ENCODE measurements at regions not wholly inside any gene's neighbourhood (a gene's known extent, or its start where the extent isn't known, plus 50 kb on each side); places are given as distances from the start of the nearest gene placed in this dataset.
"Not testable (repeated sequence)": the region's sequence is repeated elsewhere in the genome, so short reads cannot be mapped to it uniquely, and the experiment has no call there.

- no peak for DNase-seq
Measured at GRCh38 chr4:138790706-138791340, 224.8 kb upstream of the NOCT start.

DNA sequence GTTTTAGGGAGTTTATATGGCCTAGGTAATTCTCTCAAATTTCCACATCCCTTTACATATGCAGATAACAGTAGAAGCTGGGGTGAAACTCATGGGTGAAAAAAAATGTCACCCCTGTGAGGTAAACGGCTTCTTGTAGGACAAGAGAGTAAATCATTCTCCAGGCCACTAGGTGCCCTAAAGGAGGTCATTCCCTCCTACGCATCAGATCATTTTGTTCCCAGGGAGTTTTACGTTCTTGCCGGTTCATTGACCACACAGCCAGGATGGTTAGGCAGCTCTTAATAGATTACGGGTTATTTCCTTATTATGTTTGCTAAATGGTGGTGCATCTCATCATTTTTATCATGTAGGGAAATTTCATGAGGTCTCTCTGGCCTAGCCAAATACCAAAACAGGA is 225.8 kb upstream of the NOCT start:
- DNase-seq, result no peak

GRCh38 chr4:138788857-138789256 is 226.7 kb upstream of the NOCT start:
- no peak for DNase-seq

DNA sequence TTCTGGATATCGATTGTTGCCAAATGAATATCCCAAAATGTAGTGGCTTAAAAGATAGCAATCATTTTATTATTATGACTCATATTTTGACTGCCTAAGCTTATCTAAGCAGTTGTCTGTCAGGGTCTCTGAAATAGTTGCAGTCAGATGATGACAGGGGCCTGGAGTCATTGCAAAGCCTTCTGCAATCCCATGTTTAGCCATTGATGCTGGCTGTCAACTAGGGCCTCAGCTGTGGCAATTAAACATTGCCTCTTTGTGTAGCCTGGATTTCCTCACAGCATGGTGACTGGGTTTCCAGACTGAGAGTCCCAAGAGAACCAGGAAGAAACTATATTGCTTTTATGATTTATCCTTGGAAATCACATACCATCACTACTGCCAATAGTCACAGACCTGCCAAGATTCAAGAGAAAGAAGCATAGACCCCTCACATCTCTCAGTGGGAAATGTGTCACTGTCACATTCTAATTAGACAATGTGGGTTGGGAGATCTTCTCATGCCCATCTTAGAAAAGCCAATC is 227.3 kb upstream of the NOCT start:
- DNase-seq, result no peak

DNA sequence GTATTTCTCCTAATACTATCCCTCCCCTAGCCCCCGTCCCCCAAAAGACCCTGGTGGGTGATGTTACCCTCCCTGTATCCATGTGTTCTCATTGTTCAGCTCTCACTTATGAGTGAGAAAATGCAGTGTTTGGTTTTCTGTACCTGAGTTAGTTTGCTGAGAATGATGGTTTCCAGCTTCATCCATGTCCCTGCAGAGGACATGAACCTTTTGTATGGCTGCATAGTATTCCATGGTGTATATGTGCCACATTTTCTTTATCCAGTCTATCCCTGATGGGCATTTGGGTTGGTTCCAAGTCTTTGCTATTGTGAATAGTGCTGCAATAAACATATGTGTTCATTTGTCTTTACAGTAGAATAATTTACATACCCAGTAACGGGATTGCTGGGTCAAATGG is 235.8 kb upstream of the NOCT start:
- DNase-seq, result not testable (repeated sequence)

- no peak for DNase-seq
Measured at GRCh38 chr4:138775890-138776289, 239.7 kb upstream of the NOCT start.

DNA sequence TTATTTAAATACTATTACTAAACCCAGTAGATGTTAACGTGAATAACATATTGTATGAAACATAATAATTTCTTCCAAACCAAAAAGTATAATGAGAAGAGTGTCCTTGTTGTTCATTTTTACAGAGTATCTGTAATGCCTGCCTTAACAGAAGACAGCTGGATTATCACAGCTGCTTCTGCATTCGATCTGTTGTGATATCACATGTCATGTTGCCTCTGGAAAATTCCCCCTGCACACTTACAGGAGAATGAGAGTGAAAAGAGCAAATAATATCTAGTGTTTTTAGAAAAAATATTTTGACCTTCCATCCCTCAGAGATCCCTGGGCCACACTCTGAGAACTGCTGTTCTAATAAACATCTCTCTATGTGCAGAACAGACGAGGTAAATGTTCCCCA is 240.1 kb upstream of the NOCT start:
- no peak for DNase-seq

- no peak for DNase-seq
Measured at GRCh38 chr4:138774940-138775339, 240.6 kb upstream of the NOCT start.

DNA sequence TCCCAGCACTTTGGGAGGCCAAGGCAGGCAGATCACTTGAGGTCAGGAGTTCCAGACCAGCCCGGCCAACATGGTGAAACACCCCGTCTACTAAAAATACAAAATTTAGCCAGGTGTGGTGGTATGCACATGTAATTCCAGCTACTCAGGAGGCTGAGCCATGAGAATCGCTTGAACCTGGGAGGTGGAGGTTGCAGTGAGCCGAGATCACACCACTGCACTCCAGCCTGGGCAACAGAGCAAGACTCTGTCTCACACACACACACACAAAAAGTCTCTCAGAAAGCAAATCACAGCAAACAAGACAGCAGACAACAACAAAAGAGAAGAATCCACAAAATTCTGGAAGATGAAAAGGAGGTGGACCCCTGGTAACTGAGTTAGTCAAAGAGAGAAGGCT is 241.5 kb upstream of the NOCT start:
- not testable (repeated sequence) for DNase-seq

DNA sequence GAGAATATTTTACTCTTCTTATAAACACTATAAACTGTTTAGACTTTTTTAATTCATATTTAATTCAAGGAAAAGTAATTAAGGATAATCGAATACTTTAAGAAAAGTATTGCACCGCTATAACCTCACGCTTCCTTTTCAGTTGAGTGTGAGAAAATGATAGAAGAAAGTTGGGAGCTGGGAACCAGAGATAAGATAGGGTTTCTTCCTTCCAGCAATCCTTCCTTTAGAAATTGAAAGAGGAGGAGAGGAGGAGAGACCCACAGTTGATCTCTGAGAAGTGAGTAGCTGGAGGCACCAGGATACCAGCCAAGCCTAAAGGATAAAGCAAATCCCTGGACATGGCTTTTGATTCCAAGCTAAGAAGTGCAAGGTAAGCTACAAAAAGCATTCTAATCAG is 242.3 kb upstream of the NOCT start:
- no peak for DNase-seq

GRCh38 chr4:138772366-138772765 is 243.2 kb upstream of the NOCT start:
- DNase-seq, result no peak

DNA sequence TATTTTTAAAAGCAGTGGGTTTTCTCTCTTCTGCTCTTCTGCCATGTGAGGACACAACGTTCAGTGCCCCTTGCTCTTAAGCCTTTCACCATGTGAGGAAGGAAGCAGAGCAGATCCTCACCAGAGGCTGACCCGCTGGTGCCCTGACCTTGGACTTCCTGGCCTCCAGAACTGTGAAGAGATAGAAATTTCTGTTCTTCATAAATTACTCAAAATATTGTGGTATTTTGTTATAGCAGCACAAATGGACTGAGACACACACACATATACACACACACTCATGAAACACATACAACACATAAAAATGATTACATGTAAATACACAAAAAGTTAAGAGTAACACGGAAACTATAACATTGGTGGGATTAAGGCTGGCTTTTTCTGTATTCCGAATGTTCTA is 244.8 kb upstream of the NOCT start:
- no peak for DNase-seq

DNA sequence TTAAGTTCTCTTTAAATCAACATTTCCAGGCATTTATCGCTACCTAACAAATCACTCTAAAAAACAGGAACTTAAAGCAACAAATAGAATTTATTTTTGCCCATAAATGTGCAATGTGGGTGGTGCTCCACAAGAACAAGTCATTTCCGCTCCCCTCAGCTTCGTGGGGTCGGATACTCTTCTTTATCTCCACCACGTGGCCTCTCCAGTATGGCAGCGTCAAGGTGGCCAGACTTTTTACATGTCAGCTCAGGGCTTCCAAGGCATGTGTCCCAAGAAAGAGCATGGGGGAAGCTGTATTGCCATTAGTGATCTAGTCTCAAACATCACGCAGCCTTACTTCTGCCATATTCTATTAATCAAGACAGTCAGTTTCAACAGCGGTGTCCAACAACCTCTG is 249.2 kb upstream of the NOCT start:
- DNase-seq, result no peak

- DNase-seq, result no peak
Measured at GRCh38 chr4:138765442-138765841, 250.1 kb upstream of the NOCT start.

- DNase-seq, result no peak
Measured at GRCh38 chr4:138761638-138762220, 253.9 kb upstream of the NOCT start.

- DNase-seq, result no peak
Measured at GRCh38 chr4:138759554-138759902, 256.1 kb upstream of the NOCT start.

DNA sequence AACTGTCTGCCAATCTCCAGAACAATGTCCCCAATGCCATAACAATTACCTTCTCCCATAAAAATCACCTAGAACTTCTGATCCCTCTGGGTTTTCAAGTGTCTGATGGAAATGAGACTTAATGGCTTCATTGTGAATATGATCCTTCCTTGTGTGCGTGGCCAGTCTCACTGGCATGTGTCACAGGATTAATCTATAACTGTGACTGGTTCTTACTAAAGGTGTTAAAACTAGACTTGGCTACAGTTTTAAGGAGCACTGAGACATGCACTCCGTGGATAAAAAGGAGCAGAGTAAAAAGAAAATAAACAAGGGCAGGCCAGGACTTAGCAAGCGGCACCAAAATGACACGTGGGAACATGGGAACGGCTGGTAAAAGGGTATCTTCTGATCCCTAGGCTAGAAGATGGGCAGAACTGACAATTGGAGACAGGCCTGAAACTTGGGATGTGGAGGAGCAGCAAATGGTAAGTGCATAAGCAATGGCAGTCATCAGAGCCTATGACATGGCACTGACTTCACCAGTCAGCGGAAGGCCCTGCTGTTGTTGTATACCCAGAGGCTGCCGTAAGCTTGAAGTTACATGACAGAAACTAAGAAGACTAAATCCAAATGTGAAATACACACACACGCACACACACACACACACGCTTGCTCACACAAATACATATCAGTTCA is 256.6 kb upstream of the NOCT start:
- DNase-seq, result no peak

DNA sequence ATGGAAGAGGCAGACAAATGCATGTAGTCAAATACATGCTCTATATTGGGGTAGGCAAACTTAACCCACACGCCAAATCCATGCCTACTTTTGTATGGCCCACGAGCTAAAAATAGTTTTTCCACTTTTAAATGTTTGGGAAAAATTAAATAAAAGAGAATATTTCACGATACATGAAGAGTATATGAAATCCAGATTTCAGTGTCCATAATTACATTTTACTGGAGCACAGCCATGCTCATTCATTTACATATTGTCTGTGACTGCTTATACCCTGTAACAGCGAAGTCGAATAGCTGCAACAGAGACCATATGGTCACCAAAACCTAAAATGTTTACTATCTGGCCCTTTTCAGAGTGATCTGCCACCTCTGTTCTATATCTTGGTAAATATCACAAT is 257.4 kb upstream of the NOCT start:
- no peak for DNase-seq

GRCh38 chr4:138757432-138757831 is 258.1 kb upstream of the NOCT start:
- no peak for DNase-seq

- DNase-seq, result no peak
Measured at GRCh38 chr4:138756519-138756918, 259.1 kb upstream of the NOCT start.

GRCh38 chr4:138751309-138751708 is 264.3 kb upstream of the NOCT start:
- DNase-seq, result no peak

DNA sequence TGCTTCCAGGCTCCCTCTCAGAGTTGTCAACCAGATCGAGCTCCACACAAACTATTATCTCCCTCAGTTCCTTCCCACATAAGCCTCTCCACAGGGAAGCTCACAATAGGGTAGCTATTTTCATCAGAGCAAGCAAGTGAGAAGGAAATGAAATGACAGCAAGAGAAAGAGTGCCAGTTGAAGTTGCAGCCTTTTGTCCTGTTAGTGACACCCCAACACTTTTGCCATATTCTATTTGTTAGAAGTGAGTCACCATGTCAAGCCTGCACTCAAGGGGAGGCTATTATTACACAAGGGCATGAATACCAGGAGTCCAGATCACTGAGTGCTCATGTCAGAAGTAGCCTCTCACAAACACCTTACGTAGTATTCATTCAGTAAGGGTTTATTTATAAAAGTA is 266.3 kb upstream of the NOCT start:
- no peak for DNase-seq

DNA sequence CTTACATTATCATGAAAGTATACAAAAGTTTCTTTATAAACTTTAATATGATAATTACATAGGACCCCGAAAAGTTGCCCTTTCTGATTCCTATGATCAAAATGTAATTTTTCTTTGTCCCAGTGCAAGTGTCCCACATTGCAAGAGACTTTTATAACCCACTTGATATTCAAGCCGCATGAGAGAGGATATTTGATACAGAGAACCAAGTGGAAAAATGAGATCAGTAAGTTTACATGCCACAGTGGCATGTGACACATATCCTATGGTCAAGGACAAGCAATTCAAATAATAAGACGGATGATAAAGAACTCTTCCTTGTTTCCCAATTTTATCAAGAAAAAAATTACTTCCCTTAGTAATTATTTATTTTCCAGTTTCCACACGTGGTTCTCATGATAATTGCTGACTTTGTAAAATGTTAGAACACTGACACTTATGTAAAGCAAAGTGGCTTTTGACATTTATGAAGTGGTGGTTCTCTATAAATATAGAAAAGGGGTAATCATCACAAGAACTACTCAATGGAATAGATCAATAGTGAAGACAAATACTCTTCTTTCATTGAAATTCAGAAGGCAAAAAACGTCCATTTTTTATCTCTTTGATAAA is 273.7 kb upstream of the NOCT start:
- no peak for DNase-seq
